C4-2B (cell line): ENCODE measurements at regions not wholly inside any gene's neighbourhood (a gene's known extent, or its start where the extent isn't known, plus 50 kb on each side); places are given as distances from the start of the nearest gene placed in this dataset.

Experiments used
- ZFX ChIP-seq: fragments of 450-650 bp; IDR thresholded peaks from 2 replicates; pipeline ENCODE4 v1.6.1; 2017
- TF ChIP-seq, protein P1 (sequence below): fragments of 450-650 bp; conservative IDR thresholded peaks from 2 replicates; pipeline ENCODE4 v1.5.1; 2017; ENCODE audit warnings: mild to moderate bottlenecking

DNA sequence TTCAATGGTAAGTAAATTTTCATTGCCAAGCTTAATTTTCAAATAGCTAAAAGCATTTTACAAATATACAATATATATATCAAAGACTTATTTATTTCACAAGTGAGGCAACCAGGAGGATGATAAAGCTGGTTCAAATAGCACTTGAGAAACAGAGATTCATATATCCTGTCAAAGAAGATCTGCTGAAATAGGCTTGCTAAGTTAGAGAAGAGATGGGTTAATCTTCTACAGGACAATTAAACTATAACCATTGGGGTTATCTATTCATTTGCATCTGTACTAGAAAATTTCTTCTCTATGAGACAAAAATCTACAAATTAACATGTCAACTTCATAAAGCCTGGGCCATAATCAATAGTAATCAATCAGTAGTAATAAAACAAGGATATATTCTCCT lies 637.7 kb upstream of the UBE2E2 start:
- TF ChIP-seq, protein P1, sequence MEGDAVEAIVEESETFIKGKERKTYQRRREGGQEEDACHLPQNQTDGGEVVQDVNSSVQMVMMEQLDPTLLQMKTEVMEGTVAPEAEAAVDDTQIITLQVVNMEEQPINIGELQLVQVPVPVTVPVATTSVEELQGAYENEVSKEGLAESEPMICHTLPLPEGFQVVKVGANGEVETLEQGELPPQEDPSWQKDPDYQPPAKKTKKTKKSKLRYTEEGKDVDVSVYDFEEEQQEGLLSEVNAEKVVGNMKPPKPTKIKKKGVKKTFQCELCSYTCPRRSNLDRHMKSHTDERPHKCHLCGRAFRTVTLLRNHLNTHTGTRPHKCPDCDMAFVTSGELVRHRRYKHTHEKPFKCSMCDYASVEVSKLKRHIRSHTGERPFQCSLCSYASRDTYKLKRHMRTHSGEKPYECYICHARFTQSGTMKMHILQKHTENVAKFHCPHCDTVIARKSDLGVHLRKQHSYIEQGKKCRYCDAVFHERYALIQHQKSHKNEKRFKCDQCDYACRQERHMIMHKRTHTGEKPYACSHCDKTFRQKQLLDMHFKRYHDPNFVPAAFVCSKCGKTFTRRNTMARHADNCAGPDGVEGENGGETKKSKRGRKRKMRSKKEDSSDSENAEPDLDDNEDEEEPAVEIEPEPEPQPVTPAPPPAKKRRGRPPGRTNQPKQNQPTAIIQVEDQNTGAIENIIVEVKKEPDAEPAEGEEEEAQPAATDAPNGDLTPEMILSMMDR, result no peak
- TF ChIP-seq ZFX, result no peak
